Karpas-422 (cell line): ENCODE measurements at regions not wholly inside any gene's neighbourhood (a gene's known extent, or its start where the extent isn't known, plus 50 kb on each side); places are given as distances from the start of the nearest gene placed in this dataset.

Experiments
- DNase-seq: peaks from one replicate; pipeline ENCODE4 v3.0.0-alpha.2; 2015
- H2AFZ ChIP-seq: fragments of 200-600 bp; sonication (generic); 2 replicates; pipeline ENCODE4 v1.6.1; 2014; ENCODE audit warnings: antibody characterized with exemption, low read length, mixed read lengths
- H3K27ac ChIP-seq: fragments of 200-600 bp; sonication (generic); 2 replicates; pipeline ENCODE4 v1.5.1; 2014; ENCODE audit warnings: mild to moderate bottlenecking, low read length, moderate library complexity
- H3K27me3 ChIP-seq: fragments of 200-600 bp; sonication (generic); 2 replicates; pipeline ENCODE4 v1.6.1; 2014; ENCODE audit warnings: low read length, mixed read lengths
- H3K36me3 ChIP-seq: fragments of 200-600 bp; sonication (generic); 2 replicates; pipeline ENCODE4 v1.6.1; 2014; ENCODE audit warnings: low read length, mixed read lengths; ENCODE audit not compliant: insufficient read depth
- H3K4me1 ChIP-seq: fragments of 200-600 bp; sonication (generic); 2 replicates; pipeline ENCODE4 v1.6.1; 2014; ENCODE audit warnings: mild to moderate bottlenecking, low read length, mixed read lengths
- H3K4me2 ChIP-seq: fragments of 200-600 bp; sonication (generic); 2 replicates; pipeline ENCODE4 v1.6.1; 2014; ENCODE audit warnings: low read length, low read depth, mild to moderate bottlenecking; ENCODE audit not compliant: poor library complexity, severe bottlenecking
- H3K4me3 ChIP-seq: fragments of 200-600 bp; sonication (generic); 2 replicates; pipeline ENCODE4 v1.5.1; 2014; ENCODE audit warnings: mild to moderate bottlenecking, antibody characterized with exemption, low read length, mixed read lengths
- H3K79me2 ChIP-seq: fragments of 200-600 bp; sonication (generic); 2 replicates; pipeline ENCODE4 v1.6.1; 2014; ENCODE audit warnings: mild to moderate bottlenecking, low read length, mixed read lengths
- H3K9ac ChIP-seq: fragments of 200-600 bp; sonication (generic); 2 replicates; pipeline ENCODE4 v1.6.0; 2014; ENCODE audit warnings: low read length
- H3K9me2 ChIP-seq: fragments of 200-600 bp; sonication (generic), shearing (Covaris generic); replicated peaks from 2 replicates; pipeline ENCODE4 v1.6.0; 2014; ENCODE audit warnings: mild to moderate bottlenecking, low read length, moderate library complexity; ENCODE audit not compliant: insufficient read depth
- H3K9me3 ChIP-seq: fragments of 300-700, 200-600 bp; sonication (generic); 2 replicates; pipeline ENCODE4 v1.6.1; 2014; ENCODE audit warnings: low read length, mixed read lengths
- H4K20me1 ChIP-seq: fragments of 200-600 bp; sonication (generic); 2 replicates; pipeline ENCODE4 v1.6.1; 2014; ENCODE audit warnings: mild to moderate bottlenecking, antibody characterized with exemption, low read length, low read depth; ENCODE audit not compliant: insufficient read depth

DNA sequence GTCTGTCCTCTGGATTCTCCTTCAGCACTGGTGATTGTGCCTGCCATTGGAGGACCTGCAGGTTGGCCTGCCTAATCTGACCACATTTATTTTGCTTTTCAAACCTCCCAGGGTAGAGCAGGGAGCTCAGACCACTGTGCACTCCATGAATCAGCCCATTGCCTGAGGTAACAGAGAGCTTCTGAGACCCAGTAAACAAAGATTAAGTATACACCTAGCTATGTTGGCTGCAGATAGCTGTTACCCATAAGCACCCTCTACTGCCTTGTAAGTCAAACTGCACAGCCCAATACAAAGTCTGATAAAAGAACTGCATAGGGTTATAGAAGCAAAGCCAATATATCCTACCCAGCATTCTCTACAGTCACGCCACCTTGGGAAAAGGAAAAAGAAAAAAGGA is 338.7 kb downstream of the HTR1B start:
- Histone ChIP-seq H3K9me3 (peaks cover 16% of the 10 kb centered on the region), H4K20me1 (no peaks in the 10 kb centered on the region), H3K27ac (no peak overlapping the region), H3K4me1 (no peaks in the 10 kb centered on the region), H3K4me2 (no peak overlapping the region), H3K9ac (no peak overlapping the region), H3K79me2 (no peaks in the 10 kb centered on the region), H3K36me3 (no peaks in the 10 kb centered on the region), H2AFZ (no peak overlapping the region), H3K27me3 (no peaks in the 10 kb centered on the region), H3K9me2 (no peaks in the 10 kb centered on the region), H3K4me3 (no peak overlapping the region)
- DNase-seq = no peak

DNA sequence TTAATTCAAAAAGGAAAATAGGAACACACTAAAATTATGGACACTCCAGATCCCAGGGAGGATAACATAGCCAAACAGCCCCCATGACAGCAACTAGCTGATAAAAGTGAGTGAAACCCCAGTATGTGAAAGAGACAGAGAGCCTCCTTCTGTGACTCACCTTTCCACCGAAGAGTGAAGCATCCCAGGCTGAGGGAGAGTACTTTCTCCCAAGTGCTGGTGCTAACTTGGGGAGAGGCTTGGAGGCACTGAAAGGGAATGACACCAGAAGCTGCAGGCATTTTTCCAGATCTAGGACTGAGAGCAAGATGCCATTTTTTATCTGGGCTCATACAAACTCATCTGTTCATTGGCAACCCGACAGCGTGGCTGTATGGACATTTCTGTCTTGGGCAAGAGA is 339.8 kb downstream of the HTR1B start:
- Histone ChIP-seq H3K27me3 (no peaks in the 10 kb centered on the region), H3K4me3 (no peak overlapping the region), H3K27ac (no peak overlapping the region), H3K4me1 (no peaks in the 10 kb centered on the region), H3K9ac (no peak overlapping the region), H2AFZ (no peak overlapping the region), H3K9me3 (peaks cover 16% of the 10 kb centered on the region), H3K9me2 (no peaks in the 10 kb centered on the region), H4K20me1 (no peaks in the 10 kb centered on the region), H3K79me2 (no peaks in the 10 kb centered on the region), H3K36me3 (no peaks in the 10 kb centered on the region), H3K4me2 (no peak overlapping the region)
- no peak for DNase-seq

DNA sequence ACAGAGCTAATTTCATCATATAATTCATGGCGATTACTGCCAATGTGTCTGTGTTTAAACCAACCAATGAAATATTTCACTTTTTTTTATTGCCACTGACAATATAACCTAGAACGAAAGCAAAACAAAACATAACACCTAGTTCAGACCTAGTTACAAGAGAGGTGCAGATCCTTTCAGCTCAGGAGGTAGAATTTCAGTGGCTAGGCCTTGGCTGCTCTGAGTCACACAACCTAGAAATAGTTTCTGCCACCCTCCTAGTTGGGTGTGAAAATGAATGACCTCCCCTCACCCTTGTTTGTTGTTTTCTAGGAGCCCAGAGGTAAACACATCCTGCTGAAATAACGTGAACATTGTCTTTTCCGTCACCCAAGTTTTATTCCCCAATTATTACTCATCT is 356.3 kb downstream of the HTR1B start:
- peaks cover under 1% of the 10 kb centered on the region; the same call in 1 of the 2 replicates for H3K9me3 ChIP-seq
- H4K20me1 ChIP-seq = no peaks in the 10 kb centered on the region
- no peak overlapping the region for H3K4me3 ChIP-seq
- H3K4me2 ChIP-seq = no peak overlapping the region
- no peaks in the 10 kb centered on the region; the same call in 1 of the 2 replicates for H3K9me2 ChIP-seq
- no peak overlapping the region for H2AFZ ChIP-seq
- H3K79me2 ChIP-seq = no peaks in the 10 kb centered on the region
- H3K4me1 ChIP-seq = no peaks in the 10 kb centered on the region
- H3K27me3 ChIP-seq = no peaks in the 10 kb centered on the region
- H3K9ac ChIP-seq = no peak overlapping the region
- H3K36me3 ChIP-seq = no peaks in the 10 kb centered on the region
- DNase-seq = no peak
- H3K27ac ChIP-seq = no peak overlapping the region

DNA sequence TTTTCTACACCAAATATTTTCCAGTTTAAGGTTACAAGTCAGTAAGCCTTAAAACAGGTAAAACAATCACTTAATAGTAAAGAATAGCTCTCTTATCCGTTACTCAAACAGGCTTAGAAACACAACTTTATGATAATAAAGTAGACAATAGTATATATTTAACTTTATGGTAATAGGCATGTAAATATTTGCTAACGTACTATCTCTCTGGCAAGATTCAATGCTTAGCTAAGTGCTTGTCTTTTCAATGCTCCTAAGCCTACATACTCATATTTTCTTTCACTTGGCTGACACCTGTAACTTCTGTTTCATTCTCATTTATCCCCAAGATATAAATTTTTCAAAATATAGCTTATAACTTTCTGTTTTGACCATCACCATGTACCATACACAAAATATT is 358.2 kb downstream of the HTR1B start:
- Histone ChIP-seq H3K36me3 (no peaks in the 10 kb centered on the region), H3K9me3 (peaks cover 3% of the 10 kb centered on the region; the same call in 1 of the 2 replicates), H3K27ac (no peak overlapping the region), H3K4me1 (no peaks in the 10 kb centered on the region), H3K9me2 (no peaks in the 10 kb centered on the region; the same call in none of the 2 replicates), H3K9ac (no peak overlapping the region), H3K4me2 (no peak overlapping the region), H3K27me3 (no peaks in the 10 kb centered on the region), H3K79me2 (no peaks in the 10 kb centered on the region), H2AFZ (no peak overlapping the region), H4K20me1 (no peaks in the 10 kb centered on the region), H3K4me3 (no peak overlapping the region)
- no peak for DNase-seq

DNA sequence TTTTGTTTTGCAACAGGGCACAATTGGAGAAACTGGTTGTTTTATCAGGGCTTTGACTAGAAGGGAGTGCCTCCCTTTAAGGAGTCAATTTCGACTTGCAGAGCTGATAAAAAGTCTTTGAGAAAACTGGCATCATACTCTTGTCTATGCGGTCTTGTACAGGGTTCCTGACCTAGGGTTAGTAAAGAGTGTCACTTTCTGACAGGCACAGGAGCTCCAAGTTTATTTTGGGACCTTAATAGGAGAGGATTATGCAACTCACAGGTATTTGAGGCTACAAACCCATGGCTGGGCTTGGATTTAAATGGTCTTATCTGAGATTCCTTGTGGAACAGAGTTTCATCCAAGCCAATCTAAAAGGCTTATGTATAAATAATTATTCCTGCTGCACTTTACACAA is 365.4 kb downstream of the HTR1B start:
- DNase-seq = no peak
- H3K4me2 ChIP-seq = no peak overlapping the region
- H3K4me1 ChIP-seq = no peaks in the 10 kb centered on the region
- H3K36me3 ChIP-seq = no peaks in the 10 kb centered on the region
- H3K9ac ChIP-seq = no peak overlapping the region
- no peaks in the 10 kb centered on the region for H3K27me3 ChIP-seq
- H4K20me1 ChIP-seq = no peaks in the 10 kb centered on the region
- no peak overlapping the region for H3K4me3 ChIP-seq
- no peak overlapping the region for H2AFZ ChIP-seq
- no peak overlapping the region for H3K27ac ChIP-seq
- H3K9me3 ChIP-seq = peaks cover 3% of the 10 kb centered on the region; the same call in 1 of the 2 replicates
- H3K9me2 ChIP-seq = no peaks in the 10 kb centered on the region; the same call in 1 of the 2 replicates
- H3K79me2 ChIP-seq = no peaks in the 10 kb centered on the region

DNA sequence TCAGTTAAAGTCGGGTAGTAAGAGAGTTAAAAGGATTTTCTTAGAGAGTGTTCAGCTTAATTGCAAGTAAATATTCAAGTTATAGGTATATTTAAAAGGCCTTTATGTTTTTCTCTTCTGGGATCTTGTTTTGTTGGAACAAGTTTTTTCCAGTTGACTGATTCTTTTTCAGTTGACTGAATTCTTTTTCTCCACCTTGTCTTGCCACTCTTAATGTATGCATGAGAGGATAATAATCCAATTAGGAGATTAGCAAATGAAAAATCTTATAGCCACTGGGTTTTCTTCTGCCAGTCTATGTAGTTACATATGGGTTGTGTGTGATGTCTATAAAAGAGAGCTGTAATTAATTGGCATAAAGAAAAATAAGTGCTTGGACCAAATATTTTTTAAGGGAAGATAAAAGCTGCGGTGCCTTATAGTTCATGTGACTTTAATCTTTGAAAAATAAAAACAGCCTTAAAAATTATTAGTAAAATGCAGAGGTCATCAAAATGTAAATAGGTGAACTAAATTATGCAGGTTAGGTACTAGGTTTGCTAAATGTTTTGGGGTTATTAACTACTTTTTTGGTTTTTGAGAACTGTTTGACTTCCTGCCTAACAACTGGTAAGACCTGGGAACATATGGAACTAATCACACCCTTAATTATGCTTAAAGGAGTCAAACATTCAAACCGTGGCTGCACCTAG is 367.2 kb downstream of the HTR1B start:
- H3K9ac ChIP-seq = no peak overlapping the region
- no peak for DNase-seq
- no peak overlapping the region for H3K27ac ChIP-seq
- no peaks in the 10 kb centered on the region for H3K36me3 ChIP-seq
- H3K9me3 ChIP-seq = peaks cover 2% of the 10 kb centered on the region
- H3K4me2 ChIP-seq = no peak overlapping the region
- H3K9me2 ChIP-seq = no peaks in the 10 kb centered on the region; the same call in 1 of the 2 replicates
- H3K4me1 ChIP-seq = no peaks in the 10 kb centered on the region
- no peak overlapping the region for H2AFZ ChIP-seq
- H3K79me2 ChIP-seq = no peaks in the 10 kb centered on the region
- no peak overlapping the region for H3K4me3 ChIP-seq
- no peaks in the 10 kb centered on the region for H4K20me1 ChIP-seq
- no peaks in the 10 kb centered on the region for H3K27me3 ChIP-seq

DNA sequence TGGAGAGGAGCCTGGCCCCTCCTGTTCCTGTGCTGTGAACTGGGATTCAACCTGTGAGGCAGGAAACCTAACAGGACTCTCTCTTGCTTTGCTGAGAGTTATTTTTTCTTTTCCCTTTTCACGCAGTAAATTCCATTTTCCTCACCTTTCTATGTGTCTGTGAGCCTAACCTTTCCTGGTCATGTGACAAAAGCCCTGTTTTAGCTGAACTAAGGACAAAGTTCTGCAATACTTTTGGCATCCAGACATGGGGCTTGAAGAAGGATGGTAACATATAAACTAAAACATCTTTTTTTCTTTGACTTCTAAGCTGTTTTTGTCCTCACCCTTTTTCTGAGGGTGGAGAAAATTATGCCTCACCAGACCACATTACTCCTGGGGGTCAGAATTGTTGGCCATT is 368.5 kb downstream of the HTR1B start:
- DNase-seq = no peak
- Histone ChIP-seq H3K79me2 (no peaks in the 10 kb centered on the region), H3K9ac (no peak overlapping the region), H3K4me1 (no peaks in the 10 kb centered on the region), H3K4me3 (no peak overlapping the region), H3K27ac (no peak overlapping the region), H4K20me1 (no peaks in the 10 kb centered on the region), H3K36me3 (no peaks in the 10 kb centered on the region), H3K4me2 (no peak overlapping the region), H3K9me3 (peaks cover 8% of the 10 kb centered on the region), H3K27me3 (no peaks in the 10 kb centered on the region), H2AFZ (no peak overlapping the region), H3K9me2 (no peaks in the 10 kb centered on the region; the same call in 1 of the 2 replicates)

DNA sequence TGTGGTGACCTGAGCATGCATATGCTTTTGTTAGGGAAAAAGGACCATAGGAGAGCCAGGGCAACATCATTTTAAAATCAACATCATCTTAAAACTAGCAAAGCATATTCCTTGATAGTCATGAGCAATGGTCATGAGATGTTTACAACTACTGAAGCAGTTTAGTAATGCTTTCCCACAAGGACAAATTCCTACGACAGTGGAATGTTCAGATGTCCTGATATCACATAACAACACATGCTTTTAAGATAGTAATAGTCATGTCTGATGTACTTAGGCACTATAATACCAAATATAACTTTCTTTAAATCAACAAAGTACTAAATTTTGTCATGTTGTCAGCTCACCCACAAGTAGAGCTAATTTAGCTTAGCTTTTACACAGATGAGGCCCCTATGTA is 370.3 kb downstream of the HTR1B start:
- Histone ChIP-seq H3K27ac (no peak overlapping the region), H3K79me2 (no peaks in the 10 kb centered on the region), H3K4me3 (no peak overlapping the region), H4K20me1 (no peaks in the 10 kb centered on the region), H3K4me1 (no peaks in the 10 kb centered on the region), H2AFZ (no peak overlapping the region), H3K27me3 (no peaks in the 10 kb centered on the region), H3K4me2 (no peak overlapping the region), H3K9ac (no peak overlapping the region), H3K36me3 (no peaks in the 10 kb centered on the region), H3K9me3 (peaks cover 8% of the 10 kb centered on the region), H3K9me2 (no peaks in the 10 kb centered on the region; the same call in 1 of the 2 replicates)
- DNase-seq = no peak
